ENCODE measurements at regions not wholly inside any gene's neighbourhood (a gene's known extent, or its start where the extent isn't known, plus 50 kb on each side); places are given as distances from the start of the nearest gene placed in this dataset.
A peak's percentile ranks its signal among the peaks of the same experiment; 100 is the strongest.

GRCh38 chr1:104765085-104765484 lies 1015.4 kb downstream of the AMY1C start:
- no peaks in the 10 kb centered on the region for H3K4me1 Mint-ChIP-seq (ENCODE audit: low read depth, unreplicated experiment)
- no peak overlapping the region for H3K4me3 Mint-ChIP-seq (ENCODE audit: unreplicated experiment)
- no peak overlapping the region for H3K27ac Mint-ChIP-seq (ENCODE audit: unreplicated experiment)
- H3K9me3 Mint-ChIP-seq (ENCODE audit: unreplicated experiment): no peaks in the 10 kb centered on the region
- BruUV-seq (replicated peaks): no TSS peak
- H3K27me3 Mint-ChIP-seq (ENCODE audit: insufficient read depth, unreplicated experiment): no peaks in the 10 kb centered on the region
- Histone ChIP-seq H3K27me3 (replicated peaks; ENCODE audit: control insufficient read depth, insufficient read depth, low read length) (no peaks in the 10 kb centered on the region), H3K9me3 (no peaks in the 10 kb centered on the region), H3K4me1 (no peaks in the 10 kb centered on the region), H3K36me3 (ENCODE audit: control insufficient read depth, insufficient read depth, low read length) (no peaks in the 10 kb centered on the region), H3K4me3 (ENCODE audit: low read depth, low read length) (no peak overlapping the region)
- ChIA-PET POLR2A (no interaction called here), CTCF (no interaction called here)
- intact Hi-C loops (cut with micrococcal nuclease; ENCODE audit: unreplicated experiment): no loop called here
- H3K36me3 Mint-ChIP-seq (ENCODE audit: insufficient read depth, unreplicated experiment): no peaks in the 10 kb centered on the region
- no peak for TF ChIP-seq CTCF (IDR thresholded peaks at IDR 0.05; ENCODE audit: insufficient read depth in 1 of 2, low read depth in 1 of 2, low read length in 1 of 2, severe bottlenecking in 1 of 2, unreplicated experiment in 1 of 2)
- no peak for DNase-seq

GRCh38 chr1:104768466-104768865 lies 1018.8 kb downstream of the AMY1C start:
- ChIA-PET CTCF (no interaction called here), POLR2A (no interaction called here)
- BruUV-seq (replicated peaks): no TSS peak
- Mint-ChIP-seq H3K4me3 (ENCODE audit: unreplicated experiment) (no peak overlapping the region), H3K36me3 (ENCODE audit: insufficient read depth, unreplicated experiment) (no peaks in the 10 kb centered on the region), H3K27ac (ENCODE audit: unreplicated experiment) (no peak overlapping the region), H3K9me3 (ENCODE audit: unreplicated experiment) (no peaks in the 10 kb centered on the region), H3K27me3 (ENCODE audit: insufficient read depth, unreplicated experiment) (no peaks in the 10 kb centered on the region), H3K4me1 (ENCODE audit: low read depth, unreplicated experiment) (no peaks in the 10 kb centered on the region)
- no peaks in the 10 kb centered on the region for H3K9me3 ChIP-seq
- no peaks in the 10 kb centered on the region for H3K27me3 ChIP-seq (replicated peaks; ENCODE audit: control insufficient read depth, insufficient read depth, low read length)
- no peaks in the 10 kb centered on the region for H3K4me1 ChIP-seq
- TF ChIP-seq CTCF (IDR thresholded peaks at IDR 0.05; ENCODE audit: insufficient read depth in 1 of 2, low read depth in 1 of 2, low read length in 1 of 2, severe bottlenecking in 1 of 2, unreplicated experiment in 1 of 2): no peak
- DNase-seq: no peak
- intact Hi-C loops (cut with micrococcal nuclease; ENCODE audit: unreplicated experiment): no loop called here
- H3K4me3 ChIP-seq (ENCODE audit: low read depth, low read length): no peak overlapping the region
- no peaks in the 10 kb centered on the region for H3K36me3 ChIP-seq (ENCODE audit: control insufficient read depth, insufficient read depth, low read length)

- Mint-ChIP-seq H3K9me3 (ENCODE audit: unreplicated experiment) (no peaks in the 10 kb centered on the region), H3K4me1 (ENCODE audit: low read depth, unreplicated experiment) (no peaks in the 10 kb centered on the region), H3K4me3 (ENCODE audit: unreplicated experiment) (no peak overlapping the region), H3K27ac (ENCODE audit: unreplicated experiment) (no peak overlapping the region), H3K27me3 (ENCODE audit: insufficient read depth, unreplicated experiment) (no peaks in the 10 kb centered on the region), H3K36me3 (ENCODE audit: insufficient read depth, unreplicated experiment) (no peaks in the 10 kb centered on the region)
- peak in 1 of 2 experiments; percentile 13 for DNase-seq
- no peaks in the 10 kb centered on the region for H3K9me3 ChIP-seq
- H3K36me3 ChIP-seq (ENCODE audit: control insufficient read depth, insufficient read depth, low read length): no peaks in the 10 kb centered on the region
- no peaks in the 10 kb centered on the region for H3K4me1 ChIP-seq
- no peaks in the 10 kb centered on the region for H3K27me3 ChIP-seq (replicated peaks; ENCODE audit: control insufficient read depth, insufficient read depth, low read length)
- BruUV-seq (replicated peaks): no TSS peak
- peak; percentile 43 to 58 for TF ChIP-seq CTCF (IDR thresholded peaks at IDR 0.05; ENCODE audit: insufficient read depth in 1 of 2, low read depth in 1 of 2, low read length in 1 of 2, severe bottlenecking in 1 of 2, unreplicated experiment in 1 of 2)
- ChIA-PET CTCF (no interaction called here), POLR2A (no interaction called here)
- intact Hi-C loops (cut with micrococcal nuclease; ENCODE audit: unreplicated experiment): loop anchor here (2.0 to 10.0 kb wide), 3 partner anchors 98 to 1012 kb away; no protein-coding TSS in a partner anchor
- H3K4me3 ChIP-seq (ENCODE audit: low read depth, low read length): no peak overlapping the region
These were observed 1030.9 kb downstream of the AMY1C start for GRCh38 chr1:104780470-104781078.
